ENCODE measurements at regions not wholly inside any gene's neighbourhood (a gene's known extent, or its start where the extent isn't known, plus 50 kb on each side); places are given as distances from the start of the nearest gene placed in this dataset.

DNA sequence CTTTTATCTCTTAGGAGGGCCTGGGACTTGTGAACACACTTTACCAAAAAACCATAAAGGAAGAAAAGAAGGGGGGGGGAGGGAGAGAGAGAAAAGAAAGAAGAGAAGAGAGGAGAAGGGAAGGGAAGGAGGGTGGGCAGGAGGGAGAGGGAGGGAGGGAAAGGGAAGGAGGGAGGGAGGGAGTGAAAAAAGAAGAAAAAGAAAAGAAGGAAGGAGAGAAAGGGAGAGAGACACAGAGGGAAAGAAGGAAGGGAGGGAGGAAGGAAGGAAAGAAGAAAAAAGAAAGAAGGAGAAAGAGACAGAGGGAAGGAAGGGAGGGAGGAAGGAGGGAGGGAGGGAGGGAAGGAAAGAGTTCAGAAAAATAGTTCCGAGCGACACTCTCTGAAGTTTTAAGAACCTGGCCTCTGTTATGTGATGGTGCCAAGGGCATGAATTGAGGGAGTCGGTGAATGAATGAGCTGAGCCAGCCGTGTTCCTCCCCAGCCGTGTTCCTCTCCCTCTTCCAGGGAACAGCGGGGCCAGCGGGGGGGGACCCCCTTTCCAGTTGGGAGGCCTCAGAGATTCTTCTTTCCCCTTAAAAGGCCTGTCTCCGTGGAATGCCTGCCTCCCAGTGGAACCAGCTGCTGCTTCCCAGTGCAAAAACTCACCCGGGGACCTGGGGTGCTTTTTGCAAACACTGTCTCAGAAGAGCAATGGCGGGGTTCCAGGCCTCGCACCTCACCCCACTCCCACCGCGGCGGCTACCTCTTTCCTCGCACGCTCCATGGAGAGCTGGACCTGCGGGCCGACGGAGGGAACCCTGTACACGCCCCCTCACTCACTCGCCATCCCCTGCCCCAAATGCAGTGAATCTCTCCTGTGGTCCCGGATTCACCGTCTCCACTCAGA is 84.1 kb downstream of the FOXL3 start:
- TF ChIP-seq ZNF274 (IDR thresholded peaks at IDR 0.05; ENCODE audit: insufficient read depth, insufficient read length) = no peak
- no peak for TF ChIP-seq EP300 (IDR thresholded peaks at IDR 0.05; ENCODE audit: borderline replicate concordance in 1 of 2, control insufficient read depth in 1 of 2, low read depth in 2 of 2, low read length in 2 of 2)
- TF ChIP-seq, protein P1, sequence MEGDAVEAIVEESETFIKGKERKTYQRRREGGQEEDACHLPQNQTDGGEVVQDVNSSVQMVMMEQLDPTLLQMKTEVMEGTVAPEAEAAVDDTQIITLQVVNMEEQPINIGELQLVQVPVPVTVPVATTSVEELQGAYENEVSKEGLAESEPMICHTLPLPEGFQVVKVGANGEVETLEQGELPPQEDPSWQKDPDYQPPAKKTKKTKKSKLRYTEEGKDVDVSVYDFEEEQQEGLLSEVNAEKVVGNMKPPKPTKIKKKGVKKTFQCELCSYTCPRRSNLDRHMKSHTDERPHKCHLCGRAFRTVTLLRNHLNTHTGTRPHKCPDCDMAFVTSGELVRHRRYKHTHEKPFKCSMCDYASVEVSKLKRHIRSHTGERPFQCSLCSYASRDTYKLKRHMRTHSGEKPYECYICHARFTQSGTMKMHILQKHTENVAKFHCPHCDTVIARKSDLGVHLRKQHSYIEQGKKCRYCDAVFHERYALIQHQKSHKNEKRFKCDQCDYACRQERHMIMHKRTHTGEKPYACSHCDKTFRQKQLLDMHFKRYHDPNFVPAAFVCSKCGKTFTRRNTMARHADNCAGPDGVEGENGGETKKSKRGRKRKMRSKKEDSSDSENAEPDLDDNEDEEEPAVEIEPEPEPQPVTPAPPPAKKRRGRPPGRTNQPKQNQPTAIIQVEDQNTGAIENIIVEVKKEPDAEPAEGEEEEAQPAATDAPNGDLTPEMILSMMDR (IDR thresholded peaks at IDR 0.05 in 2 of 3, conservative IDR thresholded peaks at IDR 0.05 in 1 of 3; ENCODE audit: control insufficient read depth in 2 of 3, extremely low read depth in 1 of 3, insufficient read depth in 1 of 3, low read depth in 3 of 3, low read length in 3 of 3) = no peak
- TF ChIP-seq, protein P2, sequence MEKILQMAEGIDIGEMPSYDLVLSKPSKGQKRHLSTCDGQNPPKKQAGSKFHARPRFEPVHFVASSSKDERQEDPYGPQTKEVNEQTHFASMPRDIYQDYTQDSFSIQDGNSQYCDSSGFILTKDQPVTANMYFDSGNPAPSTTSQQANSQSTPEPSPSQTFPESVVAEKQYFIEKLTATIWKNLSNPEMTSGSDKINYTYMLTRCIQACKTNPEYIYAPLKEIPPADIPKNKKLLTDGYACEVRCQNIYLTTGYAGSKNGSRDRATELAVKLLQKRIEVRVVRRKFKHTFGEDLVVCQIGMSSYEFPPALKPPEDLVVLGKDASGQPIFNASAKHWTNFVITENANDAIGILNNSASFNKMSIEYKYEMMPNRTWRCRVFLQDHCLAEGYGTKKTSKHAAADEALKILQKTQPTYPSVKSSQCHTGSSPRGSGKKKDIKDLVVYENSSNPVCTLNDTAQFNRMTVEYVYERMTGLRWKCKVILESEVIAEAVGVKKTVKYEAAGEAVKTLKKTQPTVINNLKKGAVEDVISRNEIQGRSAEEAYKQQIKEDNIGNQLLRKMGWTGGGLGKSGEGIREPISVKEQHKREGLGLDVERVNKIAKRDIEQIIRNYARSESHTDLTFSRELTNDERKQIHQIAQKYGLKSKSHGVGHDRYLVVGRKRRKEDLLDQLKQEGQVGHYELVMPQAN (conservative IDR thresholded peaks at IDR 0.05) = no peak
- TF ChIP-seq NFYB (IDR thresholded peaks at IDR 0.05; ENCODE audit: insufficient read depth, low read depth, low read length) = no peak
- TF ChIP-seq EGR1 (IDR thresholded peaks at IDR 0.05; ENCODE audit: borderline replicate concordance in 1 of 2, low read depth in 2 of 2, low read length in 2 of 2) = no peak
- TF ChIP-seq, protein P3, sequence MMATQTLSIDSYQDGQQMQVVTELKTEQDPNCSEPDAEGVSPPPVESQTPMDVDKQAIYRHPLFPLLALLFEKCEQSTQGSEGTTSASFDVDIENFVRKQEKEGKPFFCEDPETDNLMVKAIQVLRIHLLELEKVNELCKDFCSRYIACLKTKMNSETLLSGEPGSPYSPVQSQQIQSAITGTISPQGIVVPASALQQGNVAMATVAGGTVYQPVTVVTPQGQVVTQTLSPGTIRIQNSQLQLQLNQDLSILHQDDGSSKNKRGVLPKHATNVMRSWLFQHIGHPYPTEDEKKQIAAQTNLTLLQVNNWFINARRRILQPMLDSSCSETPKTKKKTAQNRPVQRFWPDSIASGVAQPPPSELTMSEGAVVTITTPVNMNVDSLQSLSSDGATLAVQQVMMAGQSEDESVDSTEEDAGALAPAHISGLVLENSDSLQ (IDR thresholded peaks at IDR 0.05) = no peak
- no peak for TF ChIP-seq HDAC2 (IDR thresholded peaks at IDR 0.05)
- TF ChIP-seq, protein P4, sequence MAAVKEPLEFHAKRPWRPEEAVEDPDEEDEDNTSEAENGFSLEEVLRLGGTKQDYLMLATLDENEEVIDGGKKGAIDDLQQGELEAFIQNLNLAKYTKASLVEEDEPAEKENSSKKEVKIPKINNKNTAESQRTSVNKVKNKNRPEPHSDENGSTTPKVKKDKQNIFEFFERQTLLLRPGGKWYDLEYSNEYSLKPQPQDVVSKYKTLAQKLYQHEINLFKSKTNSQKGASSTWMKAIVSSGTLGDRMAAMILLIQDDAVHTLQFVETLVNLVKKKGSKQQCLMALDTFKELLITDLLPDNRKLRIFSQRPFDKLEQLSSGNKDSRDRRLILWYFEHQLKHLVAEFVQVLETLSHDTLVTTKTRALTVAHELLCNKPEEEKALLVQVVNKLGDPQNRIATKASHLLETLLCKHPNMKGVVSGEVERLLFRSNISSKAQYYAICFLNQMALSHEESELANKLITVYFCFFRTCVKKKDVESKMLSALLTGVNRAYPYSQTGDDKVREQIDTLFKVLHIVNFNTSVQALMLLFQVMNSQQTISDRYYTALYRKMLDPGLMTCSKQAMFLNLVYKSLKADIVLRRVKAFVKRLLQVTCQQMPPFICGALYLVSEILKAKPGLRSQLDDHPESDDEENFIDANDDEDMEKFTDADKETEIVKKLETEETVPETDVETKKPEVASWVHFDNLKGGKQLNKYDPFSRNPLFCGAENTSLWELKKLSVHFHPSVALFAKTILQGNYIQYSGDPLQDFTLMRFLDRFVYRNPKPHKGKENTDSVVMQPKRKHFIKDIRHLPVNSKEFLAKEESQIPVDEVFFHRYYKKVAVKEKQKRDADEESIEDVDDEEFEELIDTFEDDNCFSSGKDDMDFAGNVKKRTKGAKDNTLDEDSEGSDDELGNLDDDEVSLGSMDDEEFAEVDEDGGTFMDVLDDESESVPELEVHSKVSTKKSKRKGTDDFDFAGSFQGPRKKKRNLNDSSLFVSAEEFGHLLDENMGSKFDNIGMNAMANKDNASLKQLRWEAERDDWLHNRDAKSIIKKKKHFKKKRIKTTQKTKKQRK (IDR thresholded peaks at IDR 0.05; ENCODE audit: low read depth, low read length) = no peak
- TF ChIP-seq BRCA1 (IDR thresholded peaks at IDR 0.05; ENCODE audit: low read depth, low read length) = no peak
- TF ChIP-seq BHLHE40 (IDR thresholded peaks at IDR 0.05; ENCODE audit: borderline replicate concordance in 1 of 2, low read depth in 2 of 2, low read length in 1 of 2) = no peak

Measured in GM12878 (cell line).